Middle frontal gyrus (tissue), 1 donor: ENCODE measurements at regions not wholly inside any gene's neighbourhood (a gene's known extent, or its start where the extent isn't known, plus 50 kb on each side); places are given as distances from the start of the nearest gene placed in this dataset.

Source experiments
- DNase-seq: peaks from one replicate; pipeline ENCODE4 v3.0.0-alpha.2; 2015; ENCODE audit warnings: low spot score; ENCODE audit errors: extremely low spot score

- DNase-seq: no peak
Measured at GRCh38 chr5:125134216-125135081, 388.0 kb upstream of the ZNF608 start.

GRCh38 chr5:125137535-125137934, 391.1 kb upstream of the ZNF608 start:
- no peak for DNase-seq

- no peak for DNase-seq
Measured at GRCh38 chr5:125138266-125138665, 391.8 kb upstream of the ZNF608 start.

- DNase-seq: no peak
Measured at GRCh38 chr5:125139590-125139989, 393.2 kb upstream of the ZNF608 start.

- DNase-seq: no peak
Measured at GRCh38 chr5:125140220-125140619, 393.8 kb upstream of the ZNF608 start.

- DNase-seq: no peak
Measured at GRCh38 chr5:125140855-125141254, 394.4 kb upstream of the ZNF608 start.

- DNase-seq: no peak
Measured at GRCh38 chr5:125142458-125142857, 396.0 kb upstream of the ZNF608 start.

- no peak for DNase-seq
Measured at GRCh38 chr5:125143011-125143410, 396.6 kb upstream of the ZNF608 start.

- DNase-seq: no peak
Measured at GRCh38 chr5:125148076-125148475, 401.6 kb upstream of the ZNF608 start.

GRCh38 chr5:125148706-125149105, 402.3 kb upstream of the ZNF608 start:
- DNase-seq: no peak

GRCh38 chr5:125149110-125149509, 402.7 kb upstream of the ZNF608 start:
- DNase-seq: no peak

GRCh38 chr5:125149527-125149926, 403.1 kb upstream of the ZNF608 start:
- no peak for DNase-seq

GRCh38 chr5:125150041-125150669, 403.7 kb upstream of the ZNF608 start:
- no peak for DNase-seq

GRCh38 chr5:125151150-125151900, 404.9 kb upstream of the ZNF608 start:
- DNase-seq: no peak

GRCh38 chr5:125152044-125152443, 405.6 kb upstream of the ZNF608 start:
- DNase-seq: no peak

GRCh38 chr5:125152461-125153189, 406.2 kb upstream of the ZNF608 start:
- DNase-seq: no peak

GRCh38 chr5:125153231-125153630, 406.8 kb upstream of the ZNF608 start:
- DNase-seq: no peak

- DNase-seq: no peak
Measured at GRCh38 chr5:125154301-125155110, 408.1 kb upstream of the ZNF608 start.

- DNase-seq: no peak
Measured at GRCh38 chr5:125160787-125161502, 414.5 kb upstream of the ZNF608 start.

GRCh38 chr5:125162714-125163113, 416.3 kb upstream of the ZNF608 start:
- DNase-seq: no peak
